GM19023 (cell line): ENCODE measurements at regions not wholly inside any gene's neighbourhood (a gene's known extent, or its start where the extent isn't known, plus 50 kb on each side); places are given as distances from the start of the nearest gene placed in this dataset.
"Not testable (repeated sequence)": the region's sequence is repeated elsewhere in the genome, so short reads cannot be mapped to it uniquely, and the experiment has no call there.

ENCODE experiments used
- ATAC-seq: cut with Tn5 transposase; IDR thresholded peaks from one replicate; pipeline ENCODE4 v1.9.1; 2021; ENCODE audit warnings: mild to moderate bottlenecking, moderate library complexity; ENCODE audit not compliant: unreplicated experiment

DNA sequence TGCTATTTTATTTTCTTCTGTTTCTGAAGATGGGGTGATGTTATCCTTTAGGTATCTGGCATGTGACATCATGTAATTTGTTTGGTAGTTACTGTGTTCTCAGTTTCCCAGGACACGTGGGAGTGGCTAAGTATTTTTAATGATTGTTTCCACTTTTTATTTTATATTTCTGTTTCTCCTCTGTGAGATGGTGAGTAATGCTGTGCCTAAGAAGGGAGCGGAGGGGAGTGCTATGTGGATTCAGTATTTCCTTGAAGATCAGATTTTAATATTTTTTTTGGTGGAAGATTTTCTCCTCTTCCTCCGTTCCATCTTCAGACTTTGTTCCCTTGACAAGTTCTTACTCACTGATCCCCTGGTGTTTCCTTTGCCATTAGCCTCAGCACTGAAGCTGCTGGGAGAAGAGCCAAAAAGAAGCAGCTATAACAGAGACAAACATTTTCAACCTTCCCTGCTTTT lies 180.0 kb upstream of the MMADHC start:
- no peak for ATAC-seq

DNA sequence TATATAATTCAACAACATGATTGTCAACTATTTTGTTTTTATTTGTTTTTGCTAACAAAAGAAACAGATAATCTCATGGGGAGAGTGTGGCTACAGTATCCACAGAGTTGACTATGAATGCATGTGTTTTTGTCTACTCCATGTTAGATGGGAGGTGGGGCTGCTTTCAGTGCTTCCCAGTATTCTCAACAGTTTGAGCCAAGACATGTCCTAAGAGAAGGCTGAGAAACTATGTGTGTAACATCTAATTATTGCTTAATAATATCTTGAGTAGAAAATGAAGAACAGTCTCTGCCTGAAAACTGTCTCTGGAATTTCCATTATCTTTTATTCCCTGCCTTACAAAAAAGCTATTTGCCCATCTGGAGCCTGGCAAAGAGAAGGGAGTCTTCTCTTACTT lies 178.8 kb upstream of the MMADHC start:
- no peak for ATAC-seq

DNA sequence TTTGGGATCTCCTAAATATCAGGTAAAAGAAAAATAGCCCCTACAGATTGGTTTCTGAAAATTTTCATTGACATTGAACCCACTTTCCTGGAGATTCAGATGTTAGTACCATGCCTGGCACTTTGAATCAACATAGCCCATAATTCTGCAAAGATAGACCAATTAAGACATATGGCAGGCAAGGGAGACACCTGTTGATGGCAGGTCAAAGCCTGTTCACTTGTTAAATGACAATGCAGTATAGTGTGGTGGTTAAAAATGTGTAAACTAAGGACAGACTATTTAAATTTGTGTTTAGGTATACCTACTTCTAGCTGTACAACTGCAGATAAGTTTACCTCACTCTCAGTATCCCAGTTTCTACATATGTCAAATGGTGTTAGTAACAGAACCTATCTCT lies 178.1 kb upstream of the MMADHC start:
- no peak for ATAC-seq

DNA sequence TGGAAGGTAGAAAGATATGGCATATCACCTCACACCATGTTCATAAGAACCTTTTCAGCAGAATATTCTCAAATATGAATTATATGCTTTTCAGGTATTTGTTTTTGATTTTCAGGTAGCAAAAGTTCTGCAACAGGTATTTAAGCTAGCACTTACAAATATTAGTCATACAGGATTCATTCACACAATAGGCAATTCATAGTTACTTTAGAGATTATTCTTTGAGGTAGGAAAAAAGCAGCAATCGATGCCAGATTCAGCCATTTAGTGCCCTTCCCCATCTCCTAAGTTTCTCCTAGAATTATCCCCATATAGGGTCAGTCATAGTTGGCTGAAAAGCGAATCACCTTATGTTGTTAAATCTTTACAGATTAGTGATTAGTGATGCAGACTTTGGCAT lies 177.4 kb upstream of the MMADHC start:
- no peak for ATAC-seq

DNA sequence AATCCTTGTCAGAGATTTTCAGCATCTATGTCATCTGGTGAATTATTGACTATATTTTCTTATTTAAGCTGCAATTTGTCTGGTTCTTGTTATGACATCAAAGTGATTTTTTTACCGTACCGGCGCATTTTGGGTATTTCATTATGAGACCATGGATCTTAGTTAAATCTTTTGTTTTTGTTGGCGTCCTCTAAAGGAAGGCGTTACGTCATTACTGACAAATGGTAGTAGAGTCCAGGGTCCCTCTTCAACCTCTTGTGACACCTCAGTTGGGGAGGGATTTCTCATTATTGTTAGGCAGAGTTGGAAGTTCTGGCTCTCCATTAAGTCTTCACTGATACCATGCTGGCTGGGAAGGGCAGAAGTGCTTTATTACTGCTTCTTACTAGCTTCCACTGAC lies 175.8 kb upstream of the MMADHC start:
- no peak for ATAC-seq

DNA sequence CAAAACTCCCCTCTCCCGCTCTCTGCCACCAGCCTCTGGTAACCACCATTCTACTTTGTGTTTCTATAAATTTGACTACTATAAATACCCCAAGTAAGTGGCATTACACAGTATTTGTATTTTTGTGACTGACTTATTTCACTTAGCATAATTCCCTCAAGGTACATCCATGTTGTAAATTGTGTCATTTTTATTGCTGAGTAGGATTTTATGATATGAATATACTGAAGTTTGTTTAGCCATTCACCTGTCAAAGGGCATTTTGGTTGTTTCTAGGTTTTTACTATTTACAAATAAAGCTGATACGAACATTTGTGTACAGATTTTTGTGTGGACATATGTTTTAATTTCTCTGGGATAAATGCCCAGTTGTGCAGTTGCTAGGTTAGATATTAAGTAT lies 174.0 kb upstream of the MMADHC start:
- ATAC-seq = no peak

DNA sequence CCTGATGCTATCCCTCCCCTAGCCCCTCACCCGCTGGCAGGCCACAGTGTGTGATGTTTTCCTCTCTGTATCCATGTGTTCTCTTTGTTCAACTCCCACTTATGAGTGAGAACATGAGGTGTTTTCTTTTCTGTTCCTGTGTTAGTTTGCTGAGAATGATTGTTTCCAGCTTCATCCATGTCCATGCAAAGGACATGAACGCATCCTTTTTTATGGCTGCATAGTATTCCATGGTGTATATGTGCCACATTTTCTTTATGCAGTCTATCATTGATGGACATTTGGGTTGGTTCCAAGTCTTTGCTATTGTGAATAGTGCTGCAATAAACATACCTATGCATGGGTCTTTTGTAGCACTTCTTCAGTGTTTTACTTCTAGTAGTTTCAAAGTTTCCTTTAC lies 171.8 kb upstream of the MMADHC start:
- not testable (repeated sequence) for ATAC-seq

DNA sequence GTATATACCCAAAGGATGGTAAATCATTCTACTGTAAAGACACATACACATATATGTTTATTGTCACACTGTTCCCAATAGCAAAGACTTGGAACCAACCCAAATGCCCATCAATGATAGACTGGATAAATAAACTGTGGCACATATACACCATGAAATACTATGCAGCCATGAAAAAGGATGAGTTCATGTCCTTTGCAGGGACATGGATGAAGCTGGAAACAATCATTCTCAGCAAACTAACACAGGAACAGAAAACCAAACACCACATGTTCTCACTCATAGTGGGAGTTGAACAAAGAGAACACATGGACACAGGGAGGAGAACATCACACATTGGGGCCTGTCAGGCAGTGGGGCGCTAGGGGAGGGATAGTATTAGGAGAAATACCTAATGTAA lies 167.1 kb upstream of the MMADHC start:
- ATAC-seq = not testable (repeated sequence)

DNA sequence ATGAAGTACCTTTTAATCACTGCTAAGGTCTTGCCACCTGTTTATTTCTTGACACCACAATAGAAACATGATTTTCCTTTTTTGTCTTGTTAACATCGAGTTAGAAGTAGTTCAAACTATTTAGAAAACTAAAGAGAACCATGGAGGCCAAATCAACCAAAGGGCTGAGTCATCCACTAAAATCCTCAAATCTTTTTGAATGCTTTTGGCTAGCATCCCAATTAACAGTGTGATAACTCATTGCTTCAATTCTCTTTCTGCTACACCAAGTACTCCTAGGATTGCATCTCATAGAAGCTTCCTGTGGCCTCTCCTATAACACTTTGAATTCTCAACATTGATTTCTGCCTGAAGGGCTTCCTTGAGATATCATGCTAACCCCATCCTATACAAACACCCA lies 159.9 kb upstream of the MMADHC start:
- no peak for ATAC-seq

DNA sequence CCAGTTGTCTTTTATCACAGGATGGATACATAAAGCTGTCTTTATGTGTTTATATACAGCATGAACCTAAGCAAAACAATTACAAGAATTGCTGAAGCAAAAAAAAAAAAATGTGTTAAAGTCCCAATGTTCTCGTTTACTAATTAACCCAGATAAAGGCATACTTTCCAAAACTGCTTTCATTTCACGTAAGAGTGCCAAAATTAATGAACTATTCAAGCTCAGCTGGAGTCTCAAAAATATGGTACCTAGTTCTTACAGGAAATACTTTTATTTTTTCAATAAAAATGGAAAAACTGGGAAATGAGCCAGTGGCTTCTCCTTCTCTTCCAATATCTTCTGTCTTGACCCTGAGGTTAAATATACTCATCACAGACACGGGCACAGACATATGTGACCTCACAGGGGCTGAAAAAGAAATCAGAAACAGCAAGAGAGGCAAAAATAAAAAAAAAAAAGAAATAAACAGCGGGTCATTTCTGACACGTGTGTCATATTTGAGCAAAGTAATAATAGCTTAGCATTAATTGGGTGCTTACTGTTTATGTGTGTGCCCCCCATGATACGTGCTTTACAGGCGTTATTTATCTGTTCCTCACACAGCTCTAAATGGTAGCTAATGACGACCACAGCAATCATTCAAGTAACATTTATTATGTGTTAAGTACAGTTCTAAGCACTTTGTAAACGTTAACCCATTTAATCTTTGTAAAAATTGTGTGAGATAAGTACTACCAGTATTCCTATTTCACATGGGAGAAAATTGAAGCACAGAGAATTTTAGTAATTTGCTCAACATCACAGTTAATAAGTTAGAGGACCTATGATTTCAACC lies 158.0 kb upstream of the MMADHC start:
- no peak for ATAC-seq

DNA sequence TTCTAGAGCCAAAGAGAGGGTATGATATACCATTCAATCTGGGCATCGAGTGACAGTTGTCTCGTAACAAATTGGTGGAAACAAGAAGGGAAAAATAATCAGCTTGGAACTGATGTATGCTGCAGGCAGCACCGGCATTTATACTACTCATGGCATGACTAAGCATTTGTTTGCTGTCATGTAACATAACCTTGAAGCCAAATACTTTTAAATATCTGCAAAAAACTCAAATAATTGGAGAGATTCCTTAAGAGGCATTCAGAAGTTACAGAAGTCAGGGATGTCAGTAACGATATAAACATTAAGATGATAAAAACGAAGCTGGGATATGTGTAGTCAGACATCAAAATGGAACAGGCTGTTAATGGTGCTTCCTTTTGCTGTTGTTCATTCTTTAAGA lies 157.3 kb upstream of the MMADHC start:
- ATAC-seq = no peak

DNA sequence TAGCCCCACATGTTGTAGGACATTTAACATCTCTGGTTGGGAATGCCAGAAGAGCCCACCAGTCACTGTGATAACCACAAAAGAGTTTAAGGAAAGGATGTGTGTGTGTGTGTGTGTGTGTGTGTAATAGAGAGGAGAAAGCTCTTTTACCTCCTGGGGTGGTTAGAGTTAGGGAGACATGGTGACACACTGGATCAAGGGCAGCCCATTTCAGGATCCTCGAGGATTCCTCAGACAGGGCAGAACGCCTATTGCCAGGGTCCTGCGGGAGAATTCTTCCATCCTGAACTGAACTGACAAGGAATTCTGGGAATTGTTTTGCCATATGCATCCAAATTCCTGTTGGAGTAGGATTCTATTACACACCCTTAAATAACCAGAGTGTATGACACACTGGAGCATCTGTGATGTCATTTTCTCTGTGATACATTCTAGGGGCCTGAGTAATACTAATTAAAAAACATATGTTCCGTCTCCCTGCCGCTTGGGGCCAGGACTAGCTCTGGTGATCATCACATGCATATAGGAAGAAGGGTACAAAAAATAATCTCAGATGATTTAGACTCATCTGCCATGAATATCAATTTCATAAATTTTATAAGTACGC lies 156.4 kb upstream of the MMADHC start:
- ATAC-seq = no peak

DNA sequence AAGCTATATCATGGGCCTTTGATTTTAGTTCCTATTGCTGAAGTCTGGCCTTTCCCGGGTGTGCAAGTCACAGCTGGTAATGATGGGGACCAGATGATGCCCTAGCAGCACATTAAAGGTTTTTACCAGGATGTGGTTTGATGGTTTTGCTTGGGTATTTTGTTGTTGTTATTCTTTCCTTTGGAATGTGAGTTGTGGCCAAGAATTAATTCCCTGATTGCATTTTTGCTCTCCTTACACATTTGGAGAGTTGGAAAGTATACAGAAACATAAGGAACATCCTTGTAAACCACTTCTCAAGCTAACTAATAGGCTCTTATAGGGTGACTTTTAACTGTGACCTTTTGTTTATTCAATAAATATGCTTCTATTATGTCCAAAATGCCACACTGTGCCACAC lies 154.1 kb upstream of the MMADHC start:
- ATAC-seq = no peak

DNA sequence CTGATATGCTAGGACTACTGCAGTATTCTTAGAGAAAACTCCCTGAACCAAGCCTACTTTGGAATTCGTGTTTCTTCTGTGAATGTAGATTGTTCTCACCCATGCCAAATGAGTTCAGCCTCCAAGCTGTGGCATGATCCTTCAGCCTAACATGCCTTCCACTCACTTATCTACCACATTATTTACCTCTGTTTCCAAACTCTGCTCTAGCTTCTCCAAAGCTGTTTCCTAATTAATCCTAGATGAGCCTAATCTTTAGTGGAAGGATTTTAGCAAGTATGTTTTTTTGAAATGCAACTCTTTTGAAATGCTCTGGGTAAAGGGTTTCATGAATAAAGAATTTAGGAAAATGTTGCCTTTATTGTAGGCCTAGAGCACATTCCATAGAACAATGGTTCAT lies 152.9 kb upstream of the MMADHC start:
- no peak for ATAC-seq

DNA sequence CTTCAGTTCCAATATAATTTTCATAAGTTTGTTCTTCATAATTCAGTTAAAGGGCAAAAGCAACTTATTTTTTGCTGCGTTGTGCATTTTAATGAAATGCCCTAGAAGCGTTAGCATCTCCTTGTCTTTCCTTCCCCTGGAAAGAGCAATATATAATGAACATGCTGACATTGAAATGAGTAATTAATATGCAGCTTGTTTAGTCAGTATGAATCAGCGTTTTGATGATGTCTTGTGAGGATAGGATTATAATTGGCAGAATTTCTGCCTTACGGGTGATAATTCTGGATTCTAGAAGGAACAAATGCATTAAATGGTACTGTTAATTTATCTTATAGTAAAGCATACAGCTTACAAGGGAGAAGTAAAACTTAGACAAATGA lies 152.3 kb upstream of the MMADHC start:
- ATAC-seq = no peak

DNA sequence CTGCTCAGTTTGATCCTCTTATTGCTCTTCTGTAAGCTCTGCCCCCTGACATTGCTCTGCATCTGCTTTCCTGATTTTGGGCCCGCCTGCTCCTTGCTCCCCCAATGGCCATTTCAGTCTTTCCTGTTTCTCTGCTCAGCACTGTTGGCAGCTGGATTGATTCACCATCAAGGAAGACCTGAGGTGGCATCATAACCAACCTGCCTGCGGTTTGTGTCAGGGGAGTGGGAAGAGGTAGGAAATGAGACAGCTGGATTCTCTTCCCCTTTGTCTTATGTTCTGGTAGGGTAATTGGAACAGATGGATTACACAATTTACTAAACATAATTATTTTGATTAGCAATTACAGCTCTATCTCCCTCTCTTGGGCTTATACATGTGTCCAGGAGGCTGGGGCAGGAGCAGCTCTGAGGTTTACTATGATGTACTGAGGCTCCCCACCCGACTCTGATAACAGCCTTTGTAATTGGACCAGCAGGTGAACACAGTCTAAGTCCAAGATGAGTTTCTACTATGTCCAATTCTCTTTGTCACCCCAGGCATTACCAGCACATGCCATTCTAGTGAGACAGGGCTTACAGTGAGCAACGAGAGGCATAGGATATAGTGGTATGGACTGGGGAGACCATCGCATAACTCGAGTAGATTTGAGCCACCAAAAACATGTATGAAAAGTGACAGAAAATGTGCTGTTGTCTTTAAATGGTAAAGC lies 151.8 kb upstream of the MMADHC start:
- ATAC-seq = no peak

DNA sequence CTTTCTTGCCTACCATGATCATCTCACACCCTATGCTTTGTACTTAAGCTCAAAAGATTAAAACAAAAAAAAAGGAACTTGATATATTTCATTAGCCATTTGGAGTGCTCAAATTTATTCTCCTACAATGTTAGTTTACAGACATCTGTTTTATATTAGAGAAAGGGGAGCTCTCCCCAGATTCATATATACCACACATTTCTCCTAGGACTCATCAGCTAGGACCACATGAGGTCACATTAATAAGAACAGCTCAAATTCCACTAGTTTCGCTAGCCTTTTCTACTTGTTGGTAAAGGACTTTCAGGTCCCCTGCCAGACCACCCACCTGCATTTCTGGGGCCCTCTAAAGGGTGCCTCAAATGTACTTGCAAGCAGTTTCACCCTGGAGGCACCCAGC lies 151.2 kb upstream of the MMADHC start:
- ATAC-seq = no peak

DNA sequence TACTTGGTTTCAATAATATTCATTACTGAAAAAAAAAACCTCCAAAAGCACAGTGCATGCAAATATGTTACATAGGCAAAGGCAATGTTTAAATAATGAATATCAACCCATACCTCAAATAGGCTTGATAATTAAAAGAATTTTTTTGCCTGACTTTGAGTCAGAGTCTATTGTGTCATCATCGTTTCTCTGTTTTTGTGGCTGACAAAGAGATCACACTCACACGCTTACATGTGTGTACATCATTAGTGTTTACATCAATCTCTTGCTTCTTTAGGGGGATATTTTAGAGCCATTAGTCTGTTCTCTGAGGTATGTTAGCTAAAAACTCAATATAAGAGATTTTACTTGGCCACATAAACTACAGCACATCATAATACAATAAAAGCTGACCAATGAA lies 150.3 kb upstream of the MMADHC start:
- ATAC-seq = no peak

DNA sequence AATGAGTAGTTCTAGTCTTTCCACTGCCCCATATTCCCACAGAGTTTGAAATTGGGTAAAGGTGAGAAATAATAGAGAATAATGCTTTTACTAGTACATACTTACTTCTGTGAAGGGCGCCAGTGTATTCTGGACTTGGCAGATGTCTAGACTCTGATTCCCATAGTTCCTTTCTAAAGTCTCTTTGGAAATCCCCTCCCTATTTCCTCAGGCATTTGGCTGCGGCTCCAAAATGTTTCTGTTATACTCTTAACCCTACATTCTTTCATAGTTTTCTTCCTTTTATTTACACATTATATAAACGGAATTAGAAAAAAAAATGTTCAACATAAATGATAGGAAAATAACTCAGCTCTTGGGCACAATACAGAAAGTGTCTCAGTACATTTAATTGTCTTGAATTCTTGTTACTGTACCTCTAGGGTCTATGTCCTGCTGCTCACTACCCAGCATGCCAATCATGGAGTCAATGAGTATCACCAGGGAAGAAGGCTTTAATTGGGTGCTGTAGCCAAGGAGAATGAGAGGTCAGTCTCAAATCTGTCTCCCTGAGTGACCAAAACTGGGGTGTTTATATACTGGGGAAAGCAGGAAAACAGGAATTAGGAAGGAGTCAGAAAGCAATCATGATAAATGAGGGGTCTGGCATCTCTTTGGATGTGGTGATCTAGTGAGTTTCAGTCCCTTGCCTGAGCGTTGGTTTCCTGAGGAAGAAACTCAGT lies 147.8 kb upstream of the MMADHC start:
- ATAC-seq = no peak

DNA sequence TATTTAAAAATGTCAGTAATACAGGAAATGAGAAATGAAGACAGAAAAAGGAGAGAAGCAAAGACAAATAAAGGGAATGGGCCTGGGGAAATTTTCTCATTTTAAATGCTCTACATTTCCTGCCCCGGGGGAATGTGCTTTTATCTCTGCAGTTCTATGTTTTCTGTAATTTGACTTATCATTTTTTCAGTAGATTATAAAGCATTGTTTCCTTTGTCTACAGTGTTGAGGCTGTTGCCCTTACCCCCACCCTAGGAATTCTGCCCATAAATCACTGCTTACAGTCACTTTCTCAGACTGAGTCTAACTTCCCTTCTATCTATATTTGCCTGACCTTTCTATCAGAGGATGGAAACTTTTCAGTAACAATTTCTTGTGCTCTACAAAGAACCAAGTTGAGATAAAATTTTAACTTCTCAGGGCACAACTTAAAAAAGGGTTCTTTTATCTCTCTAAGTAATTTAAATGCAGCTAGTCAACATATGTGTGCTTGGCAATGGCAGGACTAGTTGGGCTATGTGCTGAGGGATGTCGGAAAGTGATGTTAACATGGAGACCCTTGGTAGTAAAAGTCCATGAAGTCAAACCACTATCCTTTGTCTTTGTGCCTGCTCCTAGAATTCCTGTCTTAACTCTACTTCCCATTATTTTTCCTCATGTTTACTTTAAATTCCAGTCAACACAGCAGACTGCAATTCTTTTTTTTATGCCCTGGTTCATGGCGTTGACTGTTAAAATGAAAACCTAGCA lies 146.5 kb upstream of the MMADHC start:
- no peak for ATAC-seq
